ENCODE measurements at regions not wholly inside any gene's neighbourhood (a gene's known extent, or its start where the extent isn't known, plus 50 kb on each side); places are given as distances from the start of the nearest gene placed in this dataset.
"Not testable (repeated sequence)": the region's sequence is repeated elsewhere in the genome, so short reads cannot be mapped to it uniquely, and the experiment has no call there.

- no peaks in the 10 kb centered on the region for H3K9me3 ChIP-seq (ENCODE audit: insufficient read depth, low read depth, low read length)
- H3K4me1 ChIP-seq (ENCODE audit: insufficient read depth, low read length): no peaks in the 10 kb centered on the region
- no peak overlapping the region for H3K4me3 ChIP-seq (ENCODE audit: low read length)
- H3K27ac ChIP-seq (ENCODE audit: low read length): no peak overlapping the region
- no peaks in the 10 kb centered on the region for H3K27me3 ChIP-seq (ENCODE audit: insufficient read depth, low read length)
- no peaks in the 10 kb centered on the region for H3K36me3 ChIP-seq (ENCODE audit: insufficient read depth, low read depth, low read length)
- no peak overlapping the region for H3K9ac ChIP-seq (ENCODE audit: low read depth, low read length)
These were observed 196.2 kb downstream of the SLCO4C1 start for GRCh38 chr5:102099766-102100331.

- H3K9me3 ChIP-seq (ENCODE audit: insufficient read depth, low read depth, low read length); H3K9ac ChIP-seq (ENCODE audit: low read depth, low read length); H3K36me3 ChIP-seq (ENCODE audit: insufficient read depth, low read depth, low read length); H3K27me3 ChIP-seq (ENCODE audit: insufficient read depth, low read length); H3K4me3 ChIP-seq (ENCODE audit: low read length); H3K27ac ChIP-seq (ENCODE audit: low read length); H3K4me1 ChIP-seq (ENCODE audit: insufficient read depth, low read length): not testable (repeated sequence)
These were observed 197.0 kb downstream of the SLCO4C1 start for GRCh38 chr5:102099083-102099482.

- H3K4me1 ChIP-seq (ENCODE audit: insufficient read depth, low read length); H3K9ac ChIP-seq (ENCODE audit: low read depth, low read length); H3K4me3 ChIP-seq (ENCODE audit: low read length); H3K27me3 ChIP-seq (ENCODE audit: insufficient read depth, low read length); H3K36me3 ChIP-seq (ENCODE audit: insufficient read depth, low read depth, low read length); H3K9me3 ChIP-seq (ENCODE audit: insufficient read depth, low read depth, low read length); H3K27ac ChIP-seq (ENCODE audit: low read length): not testable (repeated sequence)
These were observed 197.5 kb downstream of the SLCO4C1 start for GRCh38 chr5:102098606-102099005.

- H3K27me3 ChIP-seq (ENCODE audit: insufficient read depth, low read length): no peaks in the 10 kb centered on the region
- peaks cover 7% of the 10 kb centered on the region; the same call in 1 of the 2 replicates for H3K4me1 ChIP-seq (ENCODE audit: insufficient read depth, low read length)
These were observed 205.3 kb downstream of the SLCO4C1 start for GRCh38 chr5:102090770-102091169.

GRCh38 chr5:102089883-102090282 lies 206.2 kb downstream of the SLCO4C1 start:
- no peaks in the 10 kb centered on the region for H3K9me3 ChIP-seq (ENCODE audit: insufficient read depth, low read depth, low read length)
- H3K9ac ChIP-seq (ENCODE audit: low read depth, low read length): no peak overlapping the region
- peaks cover 7% of the 10 kb centered on the region; the same call in 1 of the 2 replicates for H3K4me1 ChIP-seq (ENCODE audit: insufficient read depth, low read length)
- no peak overlapping the region for H3K4me3 ChIP-seq (ENCODE audit: low read length)
- H3K36me3 ChIP-seq (ENCODE audit: insufficient read depth, low read depth, low read length): no peaks in the 10 kb centered on the region
- no peaks in the 10 kb centered on the region for H3K27me3 ChIP-seq (ENCODE audit: insufficient read depth, low read length)
- H3K27ac ChIP-seq (ENCODE audit: low read length): no peak overlapping the region

More at GRCh38 chr5:102090770-102091169, 205.3 kb downstream of the SLCO4C1 start:
- no peak overlapping the region for H3K27ac ChIP-seq (ENCODE audit: low read length)
- H3K4me3 ChIP-seq (ENCODE audit: low read length): no peak overlapping the region
- no peaks in the 10 kb centered on the region for H3K36me3 ChIP-seq (ENCODE audit: insufficient read depth, low read depth, low read length)
- no peak overlapping the region for H3K9ac ChIP-seq (ENCODE audit: low read depth, low read length)
- H3K9me3 ChIP-seq (ENCODE audit: insufficient read depth, low read depth, low read length): no peaks in the 10 kb centered on the region

DNA sequence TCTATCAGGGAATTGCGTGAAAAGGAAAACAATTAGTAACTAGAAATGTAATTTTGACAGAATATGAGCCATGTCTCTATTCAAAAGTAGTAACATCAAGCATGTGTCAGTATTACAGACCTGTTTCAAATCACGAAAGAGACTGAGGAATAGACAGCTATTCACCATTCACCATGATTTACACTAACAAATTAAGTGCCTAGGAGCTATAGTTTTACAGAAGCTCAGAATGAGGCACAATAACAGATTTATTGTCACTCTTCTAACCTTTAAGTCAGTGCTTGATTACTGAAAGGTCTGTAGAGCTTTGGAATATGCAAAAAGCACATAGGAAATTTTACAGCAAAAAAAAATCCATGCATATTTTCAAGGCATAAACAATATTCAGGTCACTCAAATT lies 208.2 kb downstream of the SLCO4C1 start:
- H3K27me3 ChIP-seq (ENCODE audit: insufficient read depth, low read length): no peaks in the 10 kb centered on the region
- no peaks in the 10 kb centered on the region for H3K9me3 ChIP-seq (ENCODE audit: insufficient read depth, low read depth, low read length)
- H3K27ac ChIP-seq (ENCODE audit: low read length): no peak overlapping the region
- no peak overlapping the region for H3K9ac ChIP-seq (ENCODE audit: low read depth, low read length)
- peaks cover 7% of the 10 kb centered on the region; the same call in 1 of the 2 replicates for H3K4me1 ChIP-seq (ENCODE audit: insufficient read depth, low read length)
- H3K36me3 ChIP-seq (ENCODE audit: insufficient read depth, low read depth, low read length): no peaks in the 10 kb centered on the region
- H3K4me3 ChIP-seq (ENCODE audit: low read length): no peak overlapping the region

GRCh38 chr5:102080288-102080687 lies 215.8 kb downstream of the SLCO4C1 start:
- Histone ChIP-seq H3K9ac (ENCODE audit: low read depth, low read length) (no peak overlapping the region), H3K27me3 (ENCODE audit: insufficient read depth, low read length) (no peaks in the 10 kb centered on the region), H3K4me1 (ENCODE audit: insufficient read depth, low read length) (no peaks in the 10 kb centered on the region), H3K27ac (ENCODE audit: low read length) (no peak overlapping the region), H3K36me3 (ENCODE audit: insufficient read depth, low read depth, low read length) (no peaks in the 10 kb centered on the region), H3K9me3 (ENCODE audit: insufficient read depth, low read depth, low read length) (0 out of 2 replicates have a peak, but pooled peaks cover 4% of the 10 kb centered on the region), H3K4me3 (ENCODE audit: low read length) (no peak overlapping the region)

GRCh38 chr5:102077920-102078319 lies 218.2 kb downstream of the SLCO4C1 start:
- Histone ChIP-seq H3K36me3 (ENCODE audit: insufficient read depth, low read depth, low read length) (no peaks in the 10 kb centered on the region), H3K4me3 (ENCODE audit: low read length) (no peak overlapping the region), H3K27ac (ENCODE audit: low read length) (no peak overlapping the region), H3K9me3 (ENCODE audit: insufficient read depth, low read depth, low read length) (0 out of 2 replicates have a peak, but pooled peaks cover 4% of the 10 kb centered on the region), H3K27me3 (ENCODE audit: insufficient read depth, low read length) (no peaks in the 10 kb centered on the region), H3K9ac (ENCODE audit: low read depth, low read length) (no peak overlapping the region), H3K4me1 (ENCODE audit: insufficient read depth, low read length) (no peaks in the 10 kb centered on the region)

DNA sequence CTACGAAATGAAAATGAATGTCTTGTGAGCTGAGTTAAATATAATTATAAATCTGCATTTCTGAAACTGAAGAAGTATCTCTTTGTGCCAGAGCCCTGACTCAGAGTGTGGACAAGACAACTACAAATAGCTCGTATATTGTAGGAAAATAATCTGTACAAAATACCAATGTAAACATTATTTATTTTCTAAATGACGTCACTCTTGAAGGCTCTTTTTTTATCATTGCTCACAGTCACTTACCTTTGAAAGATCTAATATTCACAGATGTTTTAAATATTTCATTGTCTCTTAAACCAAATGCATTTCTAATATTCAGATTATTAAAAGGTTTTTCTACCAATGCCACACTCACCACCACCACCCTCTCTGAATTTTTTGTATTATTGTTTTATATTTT lies 226.1 kb downstream of the SLCO4C1 start:
- Histone ChIP-seq H3K9ac (ENCODE audit: low read depth, low read length) (no peak overlapping the region), H3K27me3 (ENCODE audit: insufficient read depth, low read length) (no peaks in the 10 kb centered on the region), H3K27ac (ENCODE audit: low read length) (no peak overlapping the region), H3K4me3 (ENCODE audit: low read length) (no peak overlapping the region), H3K9me3 (ENCODE audit: insufficient read depth, low read depth, low read length) (no peaks in the 10 kb centered on the region), H3K4me1 (ENCODE audit: insufficient read depth, low read length) (no peaks in the 10 kb centered on the region), H3K36me3 (ENCODE audit: insufficient read depth, low read depth, low read length) (no peaks in the 10 kb centered on the region)

DNA sequence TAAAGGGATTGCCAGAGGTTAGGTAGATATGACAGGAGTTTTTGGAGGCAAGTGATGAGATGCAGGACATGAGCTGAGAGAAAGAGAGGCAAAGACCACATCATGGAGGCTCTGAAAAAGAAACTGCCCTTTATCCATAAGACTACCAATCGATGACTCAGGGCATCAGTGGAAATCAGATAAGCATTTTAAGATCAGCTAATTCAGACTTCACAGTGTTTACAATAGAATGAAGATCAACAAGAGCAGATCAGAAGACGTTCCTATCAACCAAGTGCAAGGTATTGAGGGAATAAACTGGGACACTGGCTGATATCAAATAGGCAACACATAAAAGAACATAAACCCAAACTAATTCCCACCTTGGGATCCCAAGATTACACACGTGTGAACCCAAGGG lies 227.2 kb downstream of the SLCO4C1 start:
- H3K36me3 ChIP-seq (ENCODE audit: insufficient read depth, low read depth, low read length): no peaks in the 10 kb centered on the region
- no peaks in the 10 kb centered on the region for H3K4me1 ChIP-seq (ENCODE audit: insufficient read depth, low read length)
- H3K27me3 ChIP-seq (ENCODE audit: insufficient read depth, low read length): no peaks in the 10 kb centered on the region
- H3K9me3 ChIP-seq (ENCODE audit: insufficient read depth, low read depth, low read length): no peaks in the 10 kb centered on the region
- no peak overlapping the region for H3K27ac ChIP-seq (ENCODE audit: low read length)
- H3K9ac ChIP-seq (ENCODE audit: low read depth, low read length): no peak overlapping the region
- no peak overlapping the region for H3K4me3 ChIP-seq (ENCODE audit: low read length)

DNA sequence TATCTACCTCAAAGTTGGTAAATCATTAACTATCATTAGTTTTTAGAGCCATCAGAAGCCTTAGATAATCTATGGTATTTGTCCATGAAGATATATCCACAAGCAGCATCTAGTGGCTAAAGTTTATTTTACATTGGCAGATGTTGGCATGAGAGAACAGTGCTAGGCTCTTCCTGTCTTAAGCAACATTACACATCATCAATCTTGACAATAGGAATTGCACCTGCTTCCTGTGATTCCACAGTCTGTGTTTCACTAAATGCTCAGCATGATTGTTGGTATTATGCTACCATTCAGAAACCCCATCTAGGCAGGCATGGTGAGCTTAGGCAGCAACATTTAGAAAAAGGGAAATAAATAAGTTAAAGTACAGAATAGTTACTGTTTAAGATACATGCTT lies 246.6 kb downstream of the SLCO4C1 start:
- Histone ChIP-seq H3K27me3 (ENCODE audit: insufficient read depth, low read length) (no peaks in the 10 kb centered on the region), H3K27ac (ENCODE audit: low read length) (no peak overlapping the region), H3K4me3 (ENCODE audit: low read length) (no peak overlapping the region), H3K9me3 (ENCODE audit: insufficient read depth, low read depth, low read length) (no peaks in the 10 kb centered on the region), H3K36me3 (ENCODE audit: insufficient read depth, low read depth, low read length) (no peaks in the 10 kb centered on the region), H3K9ac (ENCODE audit: low read depth, low read length) (no peak overlapping the region), H3K4me1 (ENCODE audit: insufficient read depth, low read length) (no peaks in the 10 kb centered on the region)

DNA sequence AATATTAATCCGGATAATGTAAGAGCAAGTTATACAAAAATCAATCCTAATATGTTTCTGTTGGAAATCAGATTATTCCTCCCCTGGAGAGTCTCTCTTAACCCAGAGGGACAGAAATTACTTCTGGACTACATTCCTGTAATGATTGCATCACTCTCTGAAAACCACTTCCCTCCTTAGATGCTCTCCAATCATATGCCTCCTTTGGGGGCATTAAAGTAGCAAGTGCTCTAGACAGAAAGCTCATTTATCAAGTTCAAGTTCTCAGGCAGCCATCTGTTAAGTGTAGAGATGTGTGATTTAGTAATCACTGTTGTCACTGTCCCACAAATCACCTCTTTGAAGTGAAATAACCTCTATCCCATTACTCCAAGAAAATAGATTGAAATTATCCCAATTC lies 247.1 kb downstream of the SLCO4C1 start:
- H3K36me3 ChIP-seq (ENCODE audit: insufficient read depth, low read depth, low read length): no peaks in the 10 kb centered on the region
- H3K9ac ChIP-seq (ENCODE audit: low read depth, low read length): no peak overlapping the region
- H3K4me3 ChIP-seq (ENCODE audit: low read length): no peak overlapping the region
- no peak overlapping the region for H3K27ac ChIP-seq (ENCODE audit: low read length)
- H3K27me3 ChIP-seq (ENCODE audit: insufficient read depth, low read length): no peaks in the 10 kb centered on the region
- H3K4me1 ChIP-seq (ENCODE audit: insufficient read depth, low read length): no peaks in the 10 kb centered on the region
- H3K9me3 ChIP-seq (ENCODE audit: insufficient read depth, low read depth, low read length): no peaks in the 10 kb centered on the region
